ENCODE measurements at regions not wholly inside any gene's neighbourhood (a gene's known extent, or its start where the extent isn't known, plus 50 kb on each side); places are given as distances from the start of the nearest gene placed in this dataset.

- no peaks in the 10 kb centered on the region for H3K27me3 ChIP-seq (ENCODE audit: low read depth)
- H3K4me3 ChIP-seq = no peak overlapping the region
- H3K9me3 ChIP-seq = no peaks in the 10 kb centered on the region
- H3K4me1 ChIP-seq = no peaks in the 10 kb centered on the region
- H3K27ac ChIP-seq = no peak overlapping the region
- DNase-seq (no peak), ATAC-seq (no peak)
- TF ChIP-seq CTCF (IDR thresholded peaks at IDR 0.05) = no peak
- no peaks in the 10 kb centered on the region for H3K36me3 ChIP-seq
- intact Hi-C loops (cut with DNase I) = no loop called here
Measured at GRCh38 chr3:162285259-162285658, 788.7 kb downstream of the OTOL1 start.

GRCh38 chr3:162287600-162287999 lies 791.0 kb downstream of the OTOL1 start:
- intact Hi-C loops (cut with DNase I) = no loop called here
- no peak for TF ChIP-seq CTCF (IDR thresholded peaks at IDR 0.05)
- no peak overlapping the region for H3K4me3 ChIP-seq
- H3K4me1 ChIP-seq = no peaks in the 10 kb centered on the region
- DNase-seq (no peak), ATAC-seq (no peak)
- no peaks in the 10 kb centered on the region for H3K36me3 ChIP-seq
- H3K27me3 ChIP-seq (ENCODE audit: low read depth) = no peaks in the 10 kb centered on the region
- no peaks in the 10 kb centered on the region for H3K9me3 ChIP-seq
- H3K27ac ChIP-seq = no peak overlapping the region

DNA sequence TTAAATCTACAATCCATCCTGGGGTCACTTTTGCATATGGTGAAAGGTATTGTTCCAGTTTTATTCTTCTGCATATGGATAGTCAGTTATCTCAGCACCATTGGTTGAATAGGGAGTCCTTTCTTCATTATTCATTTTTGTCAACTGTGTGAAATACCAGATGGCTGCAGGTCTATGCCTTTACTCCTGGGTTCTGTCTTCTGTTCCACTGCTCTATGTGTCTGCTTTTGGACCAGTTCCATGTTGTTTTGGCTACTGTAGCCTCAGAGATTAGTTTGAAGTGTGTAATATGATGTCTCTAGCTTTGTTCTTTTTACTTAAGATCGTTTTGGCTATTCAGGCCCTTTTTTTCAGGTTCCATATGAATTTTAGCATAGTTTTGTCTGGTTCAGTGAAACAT lies 795.8 kb downstream of the OTOL1 start:
- intact Hi-C loops (cut with DNase I) = no loop called here
- no peak overlapping the region for H3K27ac ChIP-seq
- H3K27me3 ChIP-seq (ENCODE audit: low read depth) = no peaks in the 10 kb centered on the region

GRCh38 chr3:162295323-162295983 lies 798.8 kb downstream of the OTOL1 start:
- Histone ChIP-seq H3K4me1 (no peaks in the 10 kb centered on the region), H3K27me3 (ENCODE audit: low read depth) (no peaks in the 10 kb centered on the region), H3K9me3 (no peaks in the 10 kb centered on the region), H3K4me3 (no peak overlapping the region), H3K27ac (no peak overlapping the region), H3K36me3 (no peaks in the 10 kb centered on the region)
- ATAC-seq = peak in 1 of 2 donors; percentile 46
- DNase-seq = no peak
- intact Hi-C loops (cut with DNase I) = no loop called here
- no peak for TF ChIP-seq CTCF (IDR thresholded peaks at IDR 0.05)

More for the DNA sequence above, 795.8 kb downstream of the OTOL1 start:
- Histone ChIP-seq H3K4me3 (no peak overlapping the region), H3K4me1 (no peaks in the 10 kb centered on the region), H3K36me3 (no peaks in the 10 kb centered on the region), H3K9me3 (no peaks in the 10 kb centered on the region)
- DNase-seq = no peak
- no peak for TF ChIP-seq CTCF (IDR thresholded peaks at IDR 0.05)
- no peak for ATAC-seq

GRCh38 chr3:162302983-162303624 lies 806.5 kb downstream of the OTOL1 start:
- no peaks in the 10 kb centered on the region for H3K27me3 ChIP-seq (ENCODE audit: low read depth)
- no peaks in the 10 kb centered on the region for H3K4me1 ChIP-seq
- TF ChIP-seq CTCF (IDR thresholded peaks at IDR 0.05) = no peak
- H3K9me3 ChIP-seq = no peaks in the 10 kb centered on the region
- ATAC-seq (no peak), DNase-seq (no peak)
- H3K4me3 ChIP-seq = no peak overlapping the region
- intact Hi-C loops (cut with DNase I) = no loop called here
- no peak overlapping the region for H3K27ac ChIP-seq
- no peaks in the 10 kb centered on the region for H3K36me3 ChIP-seq
